OCI-LY7 (cell line): ENCODE measurements at regions not wholly inside any gene's neighbourhood (a gene's known extent, or its start where the extent isn't known, plus 50 kb on each side); places are given as distances from the start of the nearest gene placed in this dataset.

ENCODE experiments used
- EZH2phosphoT487 ChIP-seq: fragments of 200-600 bp; sonication (generic); IDR thresholded peaks from 2 replicates; pipeline ENCODE4 v1.6.1; 2018; ENCODE audit warnings: low read depth, borderline replicate concordance, mild to moderate bottlenecking, mixed run types, antibody characterized with exemption, low read length, moderate library complexity, mixed read lengths
- TF ChIP-seq, protein P1 (sequence below): fragments of 200-600 bp; sonication (generic); conservative IDR thresholded peaks from 2 replicates; pipeline ENCODE4 v1.5.1; 2014; ENCODE audit warnings: mild to moderate bottlenecking, antibody characterized with exemption, low read length, moderate library complexity, mixed read lengths

DNA sequence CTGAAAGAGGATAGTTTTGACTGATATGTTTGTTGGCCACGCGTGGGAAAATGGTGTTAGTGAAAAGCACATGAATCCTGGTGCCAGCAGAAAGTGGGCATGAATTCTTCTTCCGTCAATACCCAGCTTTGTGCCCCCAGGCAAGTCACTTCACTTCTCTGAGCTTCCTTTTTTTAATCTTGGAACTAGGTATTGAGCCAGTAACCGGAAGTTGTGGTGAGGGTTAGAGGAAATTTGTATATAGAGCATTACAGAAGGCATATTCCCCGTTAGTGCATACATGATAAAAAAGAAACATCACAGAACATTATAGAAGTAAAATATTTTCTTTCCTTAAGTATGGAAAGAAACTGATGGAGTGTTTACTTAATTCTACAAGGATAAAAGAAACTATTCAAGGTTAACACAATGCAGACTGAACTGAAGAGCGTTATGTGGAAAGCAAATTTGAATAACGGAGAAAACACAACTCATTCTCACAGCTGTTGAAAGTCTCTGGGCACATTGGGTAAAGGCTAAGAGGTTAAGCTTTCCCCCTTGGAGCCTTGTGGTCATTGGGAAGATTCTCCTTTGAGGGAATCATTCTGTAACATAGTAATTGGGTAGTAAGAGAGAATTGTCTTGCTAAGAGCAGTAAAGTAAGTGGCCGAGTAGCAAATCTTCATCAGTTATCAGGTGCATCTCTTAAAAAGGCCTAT, 223.1 kb downstream of the BCAS1 start:
- TF ChIP-seq, protein P1, sequence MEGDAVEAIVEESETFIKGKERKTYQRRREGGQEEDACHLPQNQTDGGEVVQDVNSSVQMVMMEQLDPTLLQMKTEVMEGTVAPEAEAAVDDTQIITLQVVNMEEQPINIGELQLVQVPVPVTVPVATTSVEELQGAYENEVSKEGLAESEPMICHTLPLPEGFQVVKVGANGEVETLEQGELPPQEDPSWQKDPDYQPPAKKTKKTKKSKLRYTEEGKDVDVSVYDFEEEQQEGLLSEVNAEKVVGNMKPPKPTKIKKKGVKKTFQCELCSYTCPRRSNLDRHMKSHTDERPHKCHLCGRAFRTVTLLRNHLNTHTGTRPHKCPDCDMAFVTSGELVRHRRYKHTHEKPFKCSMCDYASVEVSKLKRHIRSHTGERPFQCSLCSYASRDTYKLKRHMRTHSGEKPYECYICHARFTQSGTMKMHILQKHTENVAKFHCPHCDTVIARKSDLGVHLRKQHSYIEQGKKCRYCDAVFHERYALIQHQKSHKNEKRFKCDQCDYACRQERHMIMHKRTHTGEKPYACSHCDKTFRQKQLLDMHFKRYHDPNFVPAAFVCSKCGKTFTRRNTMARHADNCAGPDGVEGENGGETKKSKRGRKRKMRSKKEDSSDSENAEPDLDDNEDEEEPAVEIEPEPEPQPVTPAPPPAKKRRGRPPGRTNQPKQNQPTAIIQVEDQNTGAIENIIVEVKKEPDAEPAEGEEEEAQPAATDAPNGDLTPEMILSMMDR, result no peak
- TF ChIP-seq EZH2phosphoT487, result no peak
